ENCODE measurements at regions not wholly inside any gene's neighbourhood (a gene's known extent, or its start where the extent isn't known, plus 50 kb on each side); places are given as distances from the start of the nearest gene placed in this dataset.

DNA sequence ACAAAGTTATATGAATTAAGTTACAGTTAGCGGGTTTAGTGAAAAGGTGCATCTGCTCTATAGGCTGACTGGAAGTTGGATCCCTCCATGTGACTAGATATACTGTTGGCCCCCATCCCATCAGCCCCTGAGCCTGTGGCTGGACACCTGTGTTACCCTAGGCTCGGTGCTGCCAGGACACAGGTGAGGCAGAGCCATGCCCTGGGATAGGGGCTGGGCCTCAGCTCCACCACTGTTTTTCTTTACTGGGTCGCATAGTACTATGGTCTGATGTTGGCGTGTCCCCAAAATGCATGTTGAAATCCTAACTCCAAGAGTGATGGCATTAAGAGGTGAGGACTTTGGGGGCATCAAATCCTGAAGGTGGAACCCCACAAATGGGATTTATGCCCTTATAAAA lies 638.6 kb upstream of the ID2 start:
- no peak for DNase-seq (ENCODE audit: low spot score)
- Histone ChIP-seq H3K9ac (ENCODE audit: low read depth in 1 of 2, low read length in 2 of 2) (no peak overlapping the region), H3K27me3 (ENCODE audit: control insufficient read depth in 4 of 4, insufficient read depth in 4 of 4, low read length in 3 of 4) (no peaks in the 10 kb centered on the region), H3K27ac (ENCODE audit: low read depth in 1 of 2, low read length in 2 of 2) (no peak overlapping the region), H3K4me1 (ENCODE audit: control insufficient read depth in 4 of 4, insufficient read depth in 4 of 4, low read length in 3 of 4) (no peaks in the 10 kb centered on the region), H3K9me3 (ENCODE audit: control insufficient read depth in 4 of 4, low read length in 3 of 4) (peaks cover 0 to 5% (median 0%) of the 10 kb centered on the region in 4 donors), H3K4me3 (ENCODE audit: low read depth in 1 of 3, low read length in 3 of 3) (no peak overlapping the region), H3K36me3 (ENCODE audit: control insufficient read depth in 4 of 4, insufficient read depth in 3 of 4, low read depth in 1 of 4, low read length in 3 of 4) (no peaks in the 10 kb centered on the region)
- no peak for TF ChIP-seq JUND (IDR thresholded peaks at IDR 0.05)
- WGBS: 95% methylated on average over 4 of the region's 4 CpGs

DNA sequence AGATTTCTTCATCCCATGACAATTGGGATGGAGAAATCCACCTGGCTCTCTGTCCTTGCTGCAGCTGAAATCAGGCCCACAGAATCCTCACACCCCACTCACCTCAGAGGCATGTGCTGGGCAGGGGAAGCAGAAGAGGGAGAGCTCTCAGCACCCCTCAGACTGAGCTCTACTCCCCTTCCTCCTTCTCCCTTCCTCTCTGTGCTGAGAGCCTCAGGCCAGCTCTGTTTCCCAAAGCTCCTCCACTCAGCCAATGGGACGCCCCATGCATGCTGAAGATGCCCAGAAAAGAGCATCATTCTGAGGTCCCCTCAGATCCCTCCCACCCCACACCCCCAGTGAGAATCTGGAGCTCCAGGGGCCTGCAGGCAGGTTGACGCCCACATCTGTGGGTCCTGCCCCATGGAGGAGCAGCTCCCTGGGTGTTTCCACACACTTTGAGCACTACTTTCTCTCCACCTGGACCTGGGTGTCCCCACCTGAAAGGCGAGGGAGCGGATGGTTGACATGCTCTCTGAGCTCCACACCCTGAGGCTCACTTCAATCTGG lies 637.7 kb upstream of the ID2 start:
- TF ChIP-seq GABPA (IDR thresholded peaks at IDR 0.05 in 1 of 2, conservative IDR thresholded peaks at IDR 0.05 in 1 of 2): no peak
- no peak for TF ChIP-seq EGR1 (IDR thresholded peaks at IDR 0.05; ENCODE audit: low read depth in 2 of 2)
- TF ChIP-seq, protein P1, sequence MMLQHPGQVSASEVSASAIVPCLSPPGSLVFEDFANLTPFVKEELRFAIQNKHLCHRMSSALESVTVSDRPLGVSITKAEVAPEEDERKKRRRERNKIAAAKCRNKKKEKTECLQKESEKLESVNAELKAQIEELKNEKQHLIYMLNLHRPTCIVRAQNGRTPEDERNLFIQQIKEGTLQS (IDR thresholded peaks at IDR 0.05): no peak
- no peak for TF ChIP-seq YY1 (IDR thresholded peaks at IDR 0.05)
- TF ChIP-seq, protein P2, sequence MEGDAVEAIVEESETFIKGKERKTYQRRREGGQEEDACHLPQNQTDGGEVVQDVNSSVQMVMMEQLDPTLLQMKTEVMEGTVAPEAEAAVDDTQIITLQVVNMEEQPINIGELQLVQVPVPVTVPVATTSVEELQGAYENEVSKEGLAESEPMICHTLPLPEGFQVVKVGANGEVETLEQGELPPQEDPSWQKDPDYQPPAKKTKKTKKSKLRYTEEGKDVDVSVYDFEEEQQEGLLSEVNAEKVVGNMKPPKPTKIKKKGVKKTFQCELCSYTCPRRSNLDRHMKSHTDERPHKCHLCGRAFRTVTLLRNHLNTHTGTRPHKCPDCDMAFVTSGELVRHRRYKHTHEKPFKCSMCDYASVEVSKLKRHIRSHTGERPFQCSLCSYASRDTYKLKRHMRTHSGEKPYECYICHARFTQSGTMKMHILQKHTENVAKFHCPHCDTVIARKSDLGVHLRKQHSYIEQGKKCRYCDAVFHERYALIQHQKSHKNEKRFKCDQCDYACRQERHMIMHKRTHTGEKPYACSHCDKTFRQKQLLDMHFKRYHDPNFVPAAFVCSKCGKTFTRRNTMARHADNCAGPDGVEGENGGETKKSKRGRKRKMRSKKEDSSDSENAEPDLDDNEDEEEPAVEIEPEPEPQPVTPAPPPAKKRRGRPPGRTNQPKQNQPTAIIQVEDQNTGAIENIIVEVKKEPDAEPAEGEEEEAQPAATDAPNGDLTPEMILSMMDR (IDR thresholded peaks at IDR 0.05; ENCODE audit: low read depth, low read length, missing input control): no peak
- no peak for TF ChIP-seq RAD21 (IDR thresholded peaks at IDR 0.05)
- TF ChIP-seq FOXA1 (IDR thresholded peaks at IDR 0.05): no peak
- TF ChIP-seq, protein P3, sequence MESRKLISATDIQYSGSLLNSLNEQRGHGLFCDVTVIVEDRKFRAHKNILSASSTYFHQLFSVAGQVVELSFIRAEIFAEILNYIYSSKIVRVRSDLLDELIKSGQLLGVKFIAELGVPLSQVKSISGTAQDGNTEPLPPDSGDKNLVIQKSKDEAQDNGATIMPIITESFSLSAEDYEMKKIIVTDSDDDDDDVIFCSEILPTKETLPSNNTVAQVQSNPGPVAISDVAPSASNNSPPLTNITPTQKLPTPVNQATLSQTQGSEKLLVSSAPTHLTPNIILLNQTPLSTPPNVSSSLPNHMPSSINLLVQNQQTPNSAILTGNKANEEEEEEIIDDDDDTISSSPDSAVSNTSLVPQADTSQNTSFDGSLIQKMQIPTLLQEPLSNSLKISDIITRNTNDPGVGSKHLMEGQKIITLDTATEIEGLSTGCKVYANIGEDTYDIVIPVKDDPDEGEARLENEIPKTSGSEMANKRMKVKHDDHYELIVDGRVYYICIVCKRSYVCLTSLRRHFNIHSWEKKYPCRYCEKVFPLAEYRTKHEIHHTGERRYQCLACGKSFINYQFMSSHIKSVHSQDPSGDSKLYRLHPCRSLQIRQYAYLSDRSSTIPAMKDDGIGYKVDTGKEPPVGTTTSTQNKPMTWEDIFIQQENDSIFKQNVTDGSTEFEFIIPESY (IDR thresholded peaks at IDR 0.05): no peak
- TF ChIP-seq SP1 (IDR thresholded peaks at IDR 0.05): no peak
- TF ChIP-seq, protein P4, sequence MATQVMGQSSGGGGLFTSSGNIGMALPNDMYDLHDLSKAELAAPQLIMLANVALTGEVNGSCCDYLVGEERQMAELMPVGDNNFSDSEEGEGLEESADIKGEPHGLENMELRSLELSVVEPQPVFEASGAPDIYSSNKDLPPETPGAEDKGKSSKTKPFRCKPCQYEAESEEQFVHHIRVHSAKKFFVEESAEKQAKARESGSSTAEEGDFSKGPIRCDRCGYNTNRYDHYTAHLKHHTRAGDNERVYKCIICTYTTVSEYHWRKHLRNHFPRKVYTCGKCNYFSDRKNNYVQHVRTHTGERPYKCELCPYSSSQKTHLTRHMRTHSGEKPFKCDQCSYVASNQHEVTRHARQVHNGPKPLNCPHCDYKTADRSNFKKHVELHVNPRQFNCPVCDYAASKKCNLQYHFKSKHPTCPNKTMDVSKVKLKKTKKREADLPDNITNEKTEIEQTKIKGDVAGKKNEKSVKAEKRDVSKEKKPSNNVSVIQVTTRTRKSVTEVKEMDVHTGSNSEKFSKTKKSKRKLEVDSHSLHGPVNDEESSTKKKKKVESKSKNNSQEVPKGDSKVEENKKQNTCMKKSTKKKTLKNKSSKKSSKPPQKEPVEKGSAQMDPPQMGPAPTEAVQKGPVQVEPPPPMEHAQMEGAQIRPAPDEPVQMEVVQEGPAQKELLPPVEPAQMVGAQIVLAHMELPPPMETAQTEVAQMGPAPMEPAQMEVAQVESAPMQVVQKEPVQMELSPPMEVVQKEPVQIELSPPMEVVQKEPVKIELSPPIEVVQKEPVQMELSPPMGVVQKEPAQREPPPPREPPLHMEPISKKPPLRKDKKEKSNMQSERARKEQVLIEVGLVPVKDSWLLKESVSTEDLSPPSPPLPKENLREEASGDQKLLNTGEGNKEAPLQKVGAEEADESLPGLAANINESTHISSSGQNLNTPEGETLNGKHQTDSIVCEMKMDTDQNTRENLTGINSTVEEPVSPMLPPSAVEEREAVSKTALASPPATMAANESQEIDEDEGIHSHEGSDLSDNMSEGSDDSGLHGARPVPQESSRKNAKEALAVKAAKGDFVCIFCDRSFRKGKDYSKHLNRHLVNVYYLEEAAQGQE (IDR thresholded peaks at IDR 0.05): no peak
- no peak for TF ChIP-seq FOXA2 (IDR thresholded peaks at IDR 0.05)
- TF ChIP-seq TAF1 (conservative IDR thresholded peaks at IDR 0.05): no peak
- no peak for TF ChIP-seq HNF4A (conservative IDR thresholded peaks at IDR 0.05)
- no peak for TF ChIP-seq JUND (IDR thresholded peaks at IDR 0.05)
- no peak for TF ChIP-seq NR2F2 (IDR thresholded peaks at IDR 0.05)
- no peak for TF ChIP-seq HNF4G (IDR thresholded peaks at IDR 0.05)
- TF ChIP-seq, protein P5, sequence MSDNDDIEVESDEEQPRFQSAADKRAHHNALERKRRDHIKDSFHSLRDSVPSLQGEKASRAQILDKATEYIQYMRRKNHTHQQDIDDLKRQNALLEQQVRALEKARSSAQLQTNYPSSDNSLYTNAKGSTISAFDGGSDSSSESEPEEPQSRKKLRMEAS (IDR thresholded peaks at IDR 0.05): no peak
- Histone ChIP-seq H3K9me3 (ENCODE audit: control insufficient read depth in 4 of 4, low read length in 3 of 4) (peaks cover 0 to 5% (median 0%) of the 10 kb centered on the region in 4 donors), H3K36me3 (ENCODE audit: control insufficient read depth in 4 of 4, insufficient read depth in 3 of 4, low read depth in 1 of 4, low read length in 3 of 4) (no peaks in the 10 kb centered on the region), H3K27ac (ENCODE audit: low read depth in 1 of 2, low read length in 2 of 2) (no peak overlapping the region), H3K9ac (ENCODE audit: low read depth in 1 of 2, low read length in 2 of 2) (no peak overlapping the region), H3K27me3 (ENCODE audit: control insufficient read depth in 4 of 4, insufficient read depth in 4 of 4, low read length in 3 of 4) (no peaks in the 10 kb centered on the region), H3K4me1 (ENCODE audit: control insufficient read depth in 4 of 4, insufficient read depth in 4 of 4, low read length in 3 of 4) (no peaks in the 10 kb centered on the region), H3K4me3 (ENCODE audit: low read depth in 1 of 3, low read length in 3 of 3) (no peak overlapping the region)
- no peak for DNase-seq (ENCODE audit: low spot score)
- 98% methylated on average over 4 of the region's 4 CpGs for WGBS
